ENCODE measurements at regions not wholly inside any gene's neighbourhood (a gene's known extent, or its start where the extent isn't known, plus 50 kb on each side); places are given as distances from the start of the nearest gene placed in this dataset.
A peak's percentile ranks its signal among the peaks of the same experiment; 100 is the strongest.
"Not testable (repeated sequence)": the region's sequence is repeated elsewhere in the genome, so short reads cannot be mapped to it uniquely, and the experiment has no call there.

- DNase-seq (ENCODE audit: low read depth): no peak
Observed at GRCh38 chr1:96074422-96074821, 647.2 kb upstream of the PTBP2 start.

GRCh38 chr1:96074876-96075577 lies 646.6 kb upstream of the PTBP2 start:
- DNase-seq (ENCODE audit: low read depth): no peak

GRCh38 chr1:96075704-96076455 lies 645.7 kb upstream of the PTBP2 start:
- DNase-seq (ENCODE audit: low read depth): peak; percentile 20

- peak; percentile 5 for DNase-seq (ENCODE audit: low read depth)
Observed at GRCh38 chr1:96076589-96076988, 645.0 kb upstream of the PTBP2 start.

- no peak for DNase-seq (ENCODE audit: low read depth)
Observed at GRCh38 chr1:96079581-96079980, 642.0 kb upstream of the PTBP2 start.

GRCh38 chr1:96080925-96081324 lies 640.7 kb upstream of the PTBP2 start:
- no peak for DNase-seq (ENCODE audit: low read depth)

GRCh38 chr1:96087719-96088118 lies 633.9 kb upstream of the PTBP2 start:
- no peak for DNase-seq (ENCODE audit: low read depth)

GRCh38 chr1:96090134-96090533 lies 631.5 kb upstream of the PTBP2 start:
- no peak for DNase-seq (ENCODE audit: low read depth)

- DNase-seq (ENCODE audit: low read depth): no peak
Observed at GRCh38 chr1:96095849-96096612, 625.6 kb upstream of the PTBP2 start.

- DNase-seq (ENCODE audit: low read depth): no peak
Observed at GRCh38 chr1:96096613-96097321, 624.8 kb upstream of the PTBP2 start.

GRCh38 chr1:96104506-96104905 lies 617.1 kb upstream of the PTBP2 start:
- DNase-seq (ENCODE audit: low read depth): no peak

GRCh38 chr1:96104906-96105305 lies 616.7 kb upstream of the PTBP2 start:
- no peak for DNase-seq (ENCODE audit: low read depth)

- no peak for DNase-seq (ENCODE audit: low read depth)
Observed at GRCh38 chr1:96116731-96117130, 604.9 kb upstream of the PTBP2 start.

GRCh38 chr1:96130432-96130831 lies 591.2 kb upstream of the PTBP2 start:
- DNase-seq (ENCODE audit: low read depth): no peak

- DNase-seq (ENCODE audit: low read depth): peak; percentile 2
Observed at GRCh38 chr1:96144636-96145035, 576.9 kb upstream of the PTBP2 start.

GRCh38 chr1:96145492-96145891 lies 576.1 kb upstream of the PTBP2 start:
- peak; percentile 1 for DNase-seq (ENCODE audit: low read depth)

- DNase-seq (ENCODE audit: low read depth): not testable (repeated sequence)
Observed at GRCh38 chr1:96152957-96153356, 568.6 kb upstream of the PTBP2 start.

- no peak for DNase-seq (ENCODE audit: low read depth)
Observed at GRCh38 chr1:96157101-96157500, 564.5 kb upstream of the PTBP2 start.

- peak; percentile 11 for DNase-seq (ENCODE audit: low read depth)
Observed at GRCh38 chr1:96159379-96159778, 562.2 kb upstream of the PTBP2 start.

GRCh38 chr1:96164053-96164452 lies 557.5 kb upstream of the PTBP2 start:
- no peak for DNase-seq (ENCODE audit: low read depth)

GRCh38 chr1:96178053-96178452 lies 543.5 kb upstream of the PTBP2 start:
- no peak for DNase-seq (ENCODE audit: low read depth)

- DNase-seq (ENCODE audit: low read depth): no peak
Observed at GRCh38 chr1:96183485-96183884, 538.1 kb upstream of the PTBP2 start.
